SJSA1 (cell line): ENCODE measurements at regions not wholly inside any gene's neighbourhood (a gene's known extent, or its start where the extent isn't known, plus 50 kb on each side); places are given as distances from the start of the nearest gene placed in this dataset.

Experiments used
- DNase-seq, 2 experiments: peaks; one replicate each; pipeline ENCODE4 v3.0.0-alpha.2; 2015 to 2020; ENCODE audit warnings: low spot score in 2 of 2, low read depth in 1 of 2
- H3K27ac ChIP-seq: fragments of 250-450 bp; sonication (Bioruptor Pico); 2 replicates; pipeline ENCODE4 v1.5.1; 2020; ENCODE audit warnings: mild to moderate bottlenecking, moderate library complexity
- H3K27me3 ChIP-seq: fragments of 250-450 bp; sonication (Bioruptor Pico); replicated peaks from 2 replicates; pipeline ENCODE4 v1.5.1; 2020; ENCODE audit warnings: mild to moderate bottlenecking, moderate library complexity
- H3K36me3 ChIP-seq: fragments of 250-450 bp; sonication (Bioruptor Pico); 2 replicates; pipeline ENCODE4 v1.5.1; 2020; ENCODE audit warnings: mild to moderate bottlenecking
- H3K4me1 ChIP-seq: fragments of 250-450 bp; sonication (Bioruptor Pico); replicated peaks from 2 replicates; pipeline ENCODE4 v1.6.1; 2021; ENCODE audit warnings: mild to moderate bottlenecking
- H3K4me3 ChIP-seq: fragments of 250-450 bp; sonication (Bioruptor Pico); 2 replicates; pipeline ENCODE4 v1.5.1; 2020; ENCODE audit warnings: mild to moderate bottlenecking
- H3K9me3 ChIP-seq: fragments of 250-450 bp; sonication (Bioruptor Pico); replicated peaks from 2 replicates; pipeline ENCODE4 v1.5.1; 2020; ENCODE audit warnings: mild to moderate bottlenecking

DNA sequence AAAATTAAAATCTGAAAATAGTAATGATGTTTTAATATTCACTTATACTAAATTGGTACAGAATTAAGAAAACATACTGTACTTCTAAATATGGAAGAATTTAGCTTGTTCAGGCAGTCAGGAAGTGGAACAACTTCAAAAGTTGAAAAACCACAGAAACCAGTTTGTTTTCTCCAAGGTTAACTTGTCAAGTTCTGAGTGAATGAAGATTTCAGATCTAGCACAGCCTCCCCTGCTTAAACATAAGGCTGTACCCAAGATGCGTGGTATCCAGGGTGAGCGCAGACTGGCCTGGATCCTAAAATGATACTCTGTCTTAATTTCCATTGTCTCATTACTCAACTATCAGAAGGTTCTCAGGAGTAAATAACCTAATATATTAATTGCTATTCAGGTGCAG lies 730.7 kb upstream of the KIF2B start:
- H3K4me3 ChIP-seq = no peak overlapping the region
- H3K27ac ChIP-seq = no peak overlapping the region
- H3K27me3 ChIP-seq = no peaks in the 10 kb centered on the region
- no peaks in the 10 kb centered on the region for H3K36me3 ChIP-seq
- peaks cover 5% of the 10 kb centered on the region; the same call in 1 of the 2 replicates for H3K9me3 ChIP-seq
- H3K4me1 ChIP-seq = no peaks in the 10 kb centered on the region
- DNase-seq = no peak

DNA sequence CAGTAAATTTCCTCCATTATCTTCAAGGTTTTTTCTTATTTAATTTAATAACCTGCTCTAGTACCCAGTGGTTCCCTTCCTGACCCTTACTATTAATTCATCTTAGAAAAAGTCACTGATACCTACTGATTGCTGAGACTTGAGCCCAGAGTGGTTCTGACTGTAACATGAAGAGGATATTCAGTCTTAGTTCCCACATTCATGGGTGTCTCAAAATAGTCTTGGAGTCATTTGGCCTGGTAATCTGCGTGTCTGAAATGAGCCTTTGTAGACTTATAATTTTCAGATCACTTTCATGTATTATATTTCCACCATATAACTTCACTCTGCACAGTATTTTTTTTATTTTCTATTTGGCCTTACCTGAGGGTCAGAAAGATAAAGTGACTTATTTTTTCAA lies 732.0 kb upstream of the KIF2B start:
- Histone ChIP-seq H3K27me3 (no peaks in the 10 kb centered on the region), H3K4me3 (no peak overlapping the region), H3K36me3 (no peaks in the 10 kb centered on the region), H3K9me3 (peaks cover 5% of the 10 kb centered on the region; the same call in 1 of the 2 replicates), H3K27ac (no peak overlapping the region), H3K4me1 (no peaks in the 10 kb centered on the region)
- no peak for DNase-seq

- no peaks in the 10 kb centered on the region for H3K27me3 ChIP-seq
- DNase-seq = no peak
- H3K4me3 ChIP-seq = no peak overlapping the region
- no peaks in the 10 kb centered on the region for H3K36me3 ChIP-seq
- 0 out of 2 replicates have a peak, but pooled peaks cover 6% of the 10 kb centered on the region for H3K9me3 ChIP-seq
- no peaks in the 10 kb centered on the region for H3K4me1 ChIP-seq
- H3K27ac ChIP-seq = no peak overlapping the region
These were observed 734.2 kb upstream of the KIF2B start for GRCh38 chr17:53088481-53088880.

- Histone ChIP-seq H3K4me3 (no peak overlapping the region), H3K4me1 (no peaks in the 10 kb centered on the region), H3K27ac (no peak overlapping the region), H3K9me3 (peaks cover 28% of the 10 kb centered on the region), H3K36me3 (no peaks in the 10 kb centered on the region), H3K27me3 (no peaks in the 10 kb centered on the region; the same call in 1 of the 2 replicates)
- no peak for DNase-seq
These were observed 761.3 kb upstream of the KIF2B start for GRCh38 chr17:53061446-53061845.

DNA sequence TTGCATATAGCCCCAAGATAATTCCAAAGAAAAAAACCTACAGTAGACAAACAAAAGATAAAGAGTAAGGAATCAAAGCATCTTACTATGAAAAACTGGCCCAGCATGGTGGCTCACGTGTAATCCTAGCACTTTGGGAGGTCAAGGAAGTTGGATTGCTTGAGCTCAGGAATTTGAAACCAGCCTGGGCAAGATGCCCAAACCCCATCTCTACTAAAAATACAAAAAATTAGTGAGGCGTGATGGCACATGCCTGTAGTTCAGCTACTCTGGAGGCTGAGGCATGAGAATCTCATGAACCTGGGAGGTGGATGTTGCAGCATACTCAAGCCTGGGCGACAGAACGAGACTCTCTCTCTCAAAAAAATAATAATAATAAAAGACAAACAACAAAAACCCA lies 764.7 kb upstream of the KIF2B start:
- Histone ChIP-seq H3K27ac (no peak overlapping the region), H3K9me3 (peaks cover 18% of the 10 kb centered on the region), H3K4me3 (no peak overlapping the region), H3K36me3 (no peaks in the 10 kb centered on the region), H3K27me3 (no peaks in the 10 kb centered on the region; the same call in 1 of the 2 replicates), H3K4me1 (no peaks in the 10 kb centered on the region)
- no peak for DNase-seq

GRCh38 chr17:53046781-53047180 lies 775.9 kb upstream of the KIF2B start:
- Histone ChIP-seq H3K27ac (no peak overlapping the region), H3K9me3 (no peaks in the 10 kb centered on the region; the same call in none of the 2 replicates), H3K27me3 (no peaks in the 10 kb centered on the region), H3K4me1 (no peaks in the 10 kb centered on the region), H3K36me3 (no peaks in the 10 kb centered on the region), H3K4me3 (no peak overlapping the region)
- DNase-seq = no peak

- no peak for DNase-seq
- no peaks in the 10 kb centered on the region for H3K27me3 ChIP-seq
- H3K36me3 ChIP-seq = no peaks in the 10 kb centered on the region
- H3K4me3 ChIP-seq = no peak overlapping the region
- no peak overlapping the region for H3K27ac ChIP-seq
- no peaks in the 10 kb centered on the region for H3K9me3 ChIP-seq
- no peaks in the 10 kb centered on the region for H3K4me1 ChIP-seq
These were observed 782.7 kb upstream of the KIF2B start for GRCh38 chr17:53039981-53040380.

DNA sequence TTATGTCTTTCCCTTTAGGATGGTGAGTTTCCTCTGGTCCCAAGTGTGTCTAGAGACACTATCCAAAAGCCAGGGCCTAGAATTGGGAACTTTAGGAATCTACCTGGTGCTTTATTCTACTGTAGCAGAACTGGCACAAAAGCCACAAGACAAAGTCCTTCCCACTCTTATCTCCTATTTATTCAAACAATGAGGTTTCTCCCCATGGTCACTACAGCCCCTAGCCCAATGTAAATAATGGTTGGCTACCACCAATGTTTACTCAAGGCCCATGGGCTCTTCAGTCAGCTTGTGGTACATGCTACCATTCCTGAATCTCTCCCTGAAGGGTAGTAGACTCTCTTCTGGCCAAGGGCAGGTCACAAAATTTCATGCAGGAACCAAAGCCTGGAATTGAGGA lies 789.4 kb upstream of the KIF2B start:
- Histone ChIP-seq H3K27ac (no peak overlapping the region), H3K9me3 (no peaks in the 10 kb centered on the region; the same call in 1 of the 2 replicates), H3K27me3 (no peaks in the 10 kb centered on the region), H3K4me3 (no peak overlapping the region), H3K36me3 (no peaks in the 10 kb centered on the region), H3K4me1 (no peaks in the 10 kb centered on the region)
- no peak for DNase-seq

DNA sequence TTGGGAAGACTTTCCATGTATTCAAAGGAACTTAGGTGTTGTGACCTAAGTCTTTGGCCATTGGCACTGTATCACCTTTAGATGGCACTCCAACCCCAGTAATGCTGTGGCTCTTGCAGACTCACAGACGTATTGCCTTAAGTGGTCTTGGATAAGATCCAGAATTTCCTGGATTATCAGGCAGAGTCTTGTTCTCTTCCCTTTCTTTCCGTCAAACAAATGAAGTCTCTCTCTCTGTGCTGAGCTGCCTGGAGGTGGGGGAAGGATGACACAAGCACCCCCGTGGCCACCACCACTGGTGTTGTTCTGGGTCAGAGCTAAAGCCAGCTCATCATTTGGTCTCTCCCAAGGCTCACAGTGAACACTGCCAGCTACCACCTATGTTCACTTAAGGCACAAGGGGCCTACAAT lies 789.9 kb upstream of the KIF2B start:
- no peaks in the 10 kb centered on the region for H3K36me3 ChIP-seq
- no peak overlapping the region for H3K27ac ChIP-seq
- H3K4me3 ChIP-seq = no peak overlapping the region
- DNase-seq = no peak
- no peaks in the 10 kb centered on the region for H3K4me1 ChIP-seq
- H3K27me3 ChIP-seq = no peaks in the 10 kb centered on the region
- peaks cover 4% of the 10 kb centered on the region; the same call in 1 of the 2 replicates for H3K9me3 ChIP-seq

- DNase-seq = no peak
- no peaks in the 10 kb centered on the region for H3K36me3 ChIP-seq
- H3K4me3 ChIP-seq = no peak overlapping the region
These were observed 805.5 kb upstream of the KIF2B start for GRCh38 chr17:53017227-53017626.

GRCh38 chr17:53016085-53016484 lies 806.6 kb upstream of the KIF2B start:
- Histone ChIP-seq H3K36me3 (no peaks in the 10 kb centered on the region), H3K27me3 (no peaks in the 10 kb centered on the region), H3K9me3 (peaks cover 10% of the 10 kb centered on the region; the same call in 1 of the 2 replicates), H3K4me1 (no peaks in the 10 kb centered on the region), H3K27ac (no peak overlapping the region), H3K4me3 (no peak overlapping the region)
- no peak for DNase-seq

More at GRCh38 chr17:53017227-53017626, 805.5 kb upstream of the KIF2B start:
- H3K9me3 ChIP-seq = peaks cover 12% of the 10 kb centered on the region; the same call in 1 of the 2 replicates
- H3K27me3 ChIP-seq = no peaks in the 10 kb centered on the region
- no peak overlapping the region for H3K27ac ChIP-seq
- no peaks in the 10 kb centered on the region for H3K4me1 ChIP-seq

GRCh38 chr17:53012364-53012763 lies 810.4 kb upstream of the KIF2B start:
- no peak for DNase-seq

DNA sequence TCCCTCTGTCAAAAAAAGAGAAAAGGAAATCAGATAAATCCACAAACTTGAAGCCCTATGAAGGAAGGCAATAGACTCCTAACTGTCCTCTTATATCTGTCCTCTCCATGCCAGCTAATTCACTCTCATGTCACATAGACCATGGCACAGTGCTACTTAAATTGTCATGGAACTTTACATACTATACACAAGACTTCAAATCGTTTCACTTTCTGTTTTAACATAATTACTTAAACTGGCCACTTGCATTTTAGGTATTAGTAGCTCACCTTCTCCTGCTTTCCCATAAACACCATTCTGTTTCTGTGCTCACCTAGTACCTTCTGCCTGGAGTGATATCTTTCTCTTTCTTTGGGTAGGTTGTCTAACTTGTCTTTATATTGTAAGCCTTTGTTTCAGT lies 816.7 kb upstream of the KIF2B start:
- H3K4me1 ChIP-seq = no peaks in the 10 kb centered on the region
- H3K9me3 ChIP-seq = peaks cover 10% of the 10 kb centered on the region; the same call in 1 of the 2 replicates
- no peak overlapping the region for H3K4me3 ChIP-seq
- no peak overlapping the region for H3K27ac ChIP-seq
- DNase-seq = no peak
- no peaks in the 10 kb centered on the region for H3K36me3 ChIP-seq
- no peaks in the 10 kb centered on the region for H3K27me3 ChIP-seq

More at GRCh38 chr17:53012364-53012763, 810.4 kb upstream of the KIF2B start:
- Histone ChIP-seq H3K4me1 (no peaks in the 10 kb centered on the region), H3K4me3 (no peak overlapping the region), H3K27me3 (no peaks in the 10 kb centered on the region), H3K36me3 (no peaks in the 10 kb centered on the region), H3K9me3 (peaks cover 8% of the 10 kb centered on the region; the same call in 1 of the 2 replicates), H3K27ac (no peak overlapping the region)

DNA sequence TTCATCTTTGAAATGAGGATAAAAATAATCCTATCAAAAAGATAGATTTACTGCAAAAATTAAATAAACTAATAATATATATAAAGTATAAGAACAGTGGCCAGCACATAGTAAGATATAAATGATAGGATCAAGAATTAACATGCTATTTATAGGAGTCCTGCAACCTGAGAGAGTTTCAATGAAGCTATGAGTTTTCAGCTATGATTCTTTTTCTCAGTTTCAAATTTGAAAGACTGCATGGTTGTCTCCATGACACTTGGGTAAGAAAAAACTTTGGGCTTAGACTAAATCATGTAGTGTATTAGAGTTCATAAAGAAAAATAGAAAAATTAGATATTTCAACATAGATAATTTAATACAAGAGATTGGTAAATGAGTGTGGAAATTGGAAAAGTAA lies 817.8 kb upstream of the KIF2B start:
- Histone ChIP-seq H3K27ac (no peak overlapping the region), H3K36me3 (no peaks in the 10 kb centered on the region), H3K4me1 (no peaks in the 10 kb centered on the region), H3K9me3 (peaks cover 12% of the 10 kb centered on the region), H3K27me3 (no peaks in the 10 kb centered on the region), H3K4me3 (no peak overlapping the region)
- no peak for DNase-seq

DNA sequence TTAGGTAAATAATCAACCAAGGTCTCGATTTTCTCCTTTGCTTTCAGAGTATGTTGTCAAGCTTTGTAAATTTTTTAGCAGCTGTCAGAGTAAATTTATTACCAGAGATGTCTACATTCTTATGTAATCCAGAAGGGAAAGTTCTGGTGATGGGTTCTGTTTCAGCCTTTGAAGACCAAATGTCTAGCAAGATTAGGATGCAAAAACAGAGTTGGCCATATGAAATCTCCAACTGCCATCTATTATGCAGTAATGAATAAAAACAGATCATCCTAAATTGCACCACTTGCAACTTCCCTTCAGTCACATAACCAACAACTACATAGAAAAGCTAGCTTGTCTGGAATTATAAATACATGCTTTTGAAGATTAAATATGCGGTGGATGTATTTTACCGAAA lies 826.8 kb upstream of the KIF2B start:
- Histone ChIP-seq H3K27me3 (no peaks in the 10 kb centered on the region), H3K27ac (no peak overlapping the region), H3K4me3 (no peak overlapping the region), H3K9me3 (peaks cover 16% of the 10 kb centered on the region), H3K4me1 (no peaks in the 10 kb centered on the region), H3K36me3 (no peaks in the 10 kb centered on the region)
- no peak for DNase-seq
